ENCODE measurements at regions not wholly inside any gene's neighbourhood (a gene's known extent, or its start where the extent isn't known, plus 50 kb on each side); places are given as distances from the start of the nearest gene placed in this dataset.

- TF ChIP-seq TAF1 (IDR thresholded peaks at IDR 0.05; ENCODE audit: borderline replicate concordance, low read depth, low read length) (no peak), POLR2A (IDR thresholded peaks at IDR 0.05; ENCODE audit: low read depth, low read length) (no peak), POLR2AphosphoS5 (IDR thresholded peaks at IDR 0.05; ENCODE audit: low read depth, low read length) (no peak)
Observed at GRCh38 chr3:189467451-189467850, 163.7 kb upstream of the TP63 start.

Data from GM12892 (cell line).